Prostate gland (tissue), 2 donors: ENCODE measurements at regions not wholly inside any gene's neighbourhood (a gene's known extent, or its start where the extent isn't known, plus 50 kb on each side); places are given as distances from the start of the nearest gene placed in this dataset.

Experiments
- DNase-seq: peaks from one replicate; pipeline ENCODE4 v3.0.0-alpha.2; 2019; ENCODE audit warnings: low spot score
- H3K27ac ChIP-seq, 2 donors: fragments of 200-600 bp; sonication (generic); 2 replicates each; pipeline ENCODE4 v1.5.1; 2017 to 2019
- H3K27me3 ChIP-seq: fragments of 200-600 bp; sonication (generic); replicated peaks from 2 replicates; pipeline ENCODE4 v1.5.1; 2019; ENCODE audit not compliant: insufficient read depth
- H3K36me3 ChIP-seq, 2 donors: fragments of 200-600 bp; sonication (generic); 1 replicate in 1 of 2; 2 replicates in 1 of 2; pipeline versions ENCODE4 v1.5.1 to v1.8.1; 2017 to 2019
- H3K4me1 ChIP-seq: fragments of 200-600 bp; sonication (generic); replicated peaks from 2 replicates; pipeline ENCODE4 v1.5.1; 2019
- H3K4me3 ChIP-seq, 2 donors: fragments of 200-600 bp; sonication (generic); 2 replicates each; pipeline ENCODE4 v1.5.1; 2017 to 2019
- H3K9me3 ChIP-seq: fragments of 200-600 bp; sonication (generic); 2 replicates; pipeline ENCODE4 v1.5.1; 2017
- POLR2A ChIP-seq: fragments of 450-650 bp; IDR thresholded peaks from one replicate; pipeline ENCODE4 v1.6.1; 2016; ENCODE audit warnings: antibody characterized with exemption, mild to moderate bottlenecking
- POLR2AphosphoS5 ChIP-seq: sonication (generic); formaldehyde crosslinking; IDR thresholded peaks from one replicate; pipeline ENCODE4 v1.6.1; 2017; ENCODE audit warnings: antibody characterized with exemption
- WGBS: methylation state at CpG from one replicate; pipeline ENCODE4 v1.1.5; 2018; 5-methylcytosine and 5-hydroxymethylcytosine counted together
- intact Hi-C: fragments of 100-400 bp; cut with DNase I; formaldehyde crosslinking; loops from one replicate; pipeline ENCODE4 v1.14.2; 2022
- TF ChIP-seq, protein P1 (sequence below), 4 experiments: fragments of 200-600 bp in 2 of 4; fragments of 450-650 bp in 2 of 4; sonication (generic) in 2 of 4; IDR thresholded peaks; 1 replicate in 3 of 4; 2 replicates in 1 of 4; pipeline ENCODE4 v1.5.1; 2016 to 2019; ENCODE audit warnings: antibody characterized with exemption in 4 of 4, mild to moderate bottlenecking in 2 of 4, moderate library complexity in 2 of 4

DNA sequence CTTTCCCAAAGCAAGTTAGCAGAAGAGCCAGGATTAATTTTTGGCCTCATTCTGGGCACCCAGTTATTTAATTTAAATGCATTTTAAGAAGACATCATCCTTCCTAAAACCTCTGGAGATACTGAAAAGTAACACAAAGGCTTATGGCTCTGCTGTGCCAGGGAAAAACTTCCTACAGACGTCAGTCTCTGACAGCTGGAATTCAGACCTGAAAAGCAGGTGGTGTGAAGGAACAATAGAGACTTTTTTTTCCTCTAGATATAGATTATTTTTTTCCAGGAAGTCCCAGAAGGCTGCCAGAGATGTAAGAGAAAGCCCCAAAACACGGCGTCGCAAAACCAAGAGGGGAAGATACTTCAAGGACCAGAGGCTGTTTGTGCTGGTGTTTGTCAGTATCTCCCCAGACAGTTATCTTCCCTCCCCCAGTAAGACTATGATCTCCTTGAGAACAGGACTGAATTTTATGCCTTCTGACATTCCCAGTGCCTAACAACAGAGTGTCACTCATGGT lies 88.7 kb upstream of the RASEF start:
- intact Hi-C loops = no loop called here
- WGBS = 55% methylated on average over 4 of the region's 4 CpGs

DNA sequence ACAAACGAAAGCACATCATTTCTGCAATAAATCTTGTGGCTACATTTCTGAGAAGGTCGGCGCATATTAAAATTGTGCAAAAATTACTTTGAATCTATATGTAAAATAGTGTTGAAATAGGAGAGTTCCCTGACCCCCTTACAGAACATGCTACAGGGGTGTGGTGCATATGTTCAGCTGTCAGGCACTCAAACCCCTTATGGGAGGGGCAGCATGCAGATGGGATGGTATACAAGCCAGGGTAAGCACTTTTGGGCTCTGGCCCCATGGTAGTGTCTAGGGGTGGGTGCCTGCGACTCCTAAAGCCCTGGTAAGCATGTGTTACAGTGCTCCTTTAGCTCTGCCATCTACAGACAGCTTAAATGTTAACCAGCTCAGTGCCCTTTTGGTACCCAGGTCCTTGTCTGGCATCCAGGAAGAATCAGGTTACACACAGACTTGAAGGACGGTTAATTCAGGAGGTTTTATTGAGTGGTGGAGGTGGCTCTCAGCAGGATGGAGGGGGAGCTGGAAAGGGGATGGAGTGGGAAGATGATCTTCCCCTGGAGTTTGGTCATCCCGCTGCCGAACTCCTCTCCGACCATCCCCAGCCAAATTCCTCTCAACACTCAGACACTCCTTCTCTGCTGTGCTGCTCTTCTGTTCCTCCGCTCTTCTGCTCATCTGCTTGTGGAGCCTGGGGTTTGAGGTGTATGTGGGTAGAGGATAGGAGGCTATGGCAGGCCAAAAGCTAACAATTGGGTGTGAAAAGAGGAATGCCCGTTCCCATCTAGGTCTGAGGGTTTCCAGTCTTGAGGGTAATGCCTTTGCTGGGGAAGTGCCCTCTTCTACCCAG lies 84.6 kb upstream of the RASEF start:
- no peaks in the 10 kb centered on the region for H3K36me3 ChIP-seq
- H3K27me3 ChIP-seq = no peaks in the 10 kb centered on the region
- no peak overlapping the region for H3K4me3 ChIP-seq
- 87% methylated on average over 10 of the region's 10 CpGs for WGBS
- intact Hi-C loops = no loop called here
- no peak for DNase-seq
- H3K9me3 ChIP-seq = no peaks in the 10 kb centered on the region
- no peak for TF ChIP-seq POLR2AphosphoS5
- TF ChIP-seq POLR2A = no peak
- TF ChIP-seq, protein P1, sequence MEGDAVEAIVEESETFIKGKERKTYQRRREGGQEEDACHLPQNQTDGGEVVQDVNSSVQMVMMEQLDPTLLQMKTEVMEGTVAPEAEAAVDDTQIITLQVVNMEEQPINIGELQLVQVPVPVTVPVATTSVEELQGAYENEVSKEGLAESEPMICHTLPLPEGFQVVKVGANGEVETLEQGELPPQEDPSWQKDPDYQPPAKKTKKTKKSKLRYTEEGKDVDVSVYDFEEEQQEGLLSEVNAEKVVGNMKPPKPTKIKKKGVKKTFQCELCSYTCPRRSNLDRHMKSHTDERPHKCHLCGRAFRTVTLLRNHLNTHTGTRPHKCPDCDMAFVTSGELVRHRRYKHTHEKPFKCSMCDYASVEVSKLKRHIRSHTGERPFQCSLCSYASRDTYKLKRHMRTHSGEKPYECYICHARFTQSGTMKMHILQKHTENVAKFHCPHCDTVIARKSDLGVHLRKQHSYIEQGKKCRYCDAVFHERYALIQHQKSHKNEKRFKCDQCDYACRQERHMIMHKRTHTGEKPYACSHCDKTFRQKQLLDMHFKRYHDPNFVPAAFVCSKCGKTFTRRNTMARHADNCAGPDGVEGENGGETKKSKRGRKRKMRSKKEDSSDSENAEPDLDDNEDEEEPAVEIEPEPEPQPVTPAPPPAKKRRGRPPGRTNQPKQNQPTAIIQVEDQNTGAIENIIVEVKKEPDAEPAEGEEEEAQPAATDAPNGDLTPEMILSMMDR (IDR thresholded peaks at IDR 0.05) = no peak
- no peaks in the 10 kb centered on the region for H3K4me1 ChIP-seq
- H3K27ac ChIP-seq = no peak overlapping the region

More for the DNA sequence above, 88.7 kb upstream of the RASEF start:
- Histone ChIP-seq H3K4me3 (no peak overlapping the region), H3K9me3 (no peaks in the 10 kb centered on the region), H3K27me3 (no peaks in the 10 kb centered on the region), H3K4me1 (no peaks in the 10 kb centered on the region), H3K27ac (no peak overlapping the region), H3K36me3 (no peaks in the 10 kb centered on the region)
- DNase-seq = no peak
- no peak for TF ChIP-seq POLR2A
- TF ChIP-seq POLR2AphosphoS5 = no peak

DNA sequence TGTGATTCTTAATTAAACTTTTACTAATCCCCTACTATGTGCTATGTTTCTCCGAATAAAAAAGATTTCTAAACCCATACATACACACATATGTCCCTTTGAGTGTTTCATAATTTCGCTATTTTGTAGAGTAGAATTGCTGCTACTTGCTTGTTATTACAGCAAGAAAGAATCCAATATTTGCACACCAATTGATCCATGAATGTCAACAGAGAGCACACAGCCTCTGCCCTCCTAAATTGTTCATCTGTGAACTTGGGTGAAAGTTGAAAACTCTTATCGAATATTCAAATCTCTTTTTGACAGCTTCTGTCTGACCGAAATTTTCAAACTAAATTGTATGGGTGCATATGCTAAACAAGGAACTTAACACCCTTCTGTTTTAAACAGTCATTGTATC lies 83.4 kb upstream of the RASEF start:
- WGBS = 71% methylated on average over 4 of the region's 4 CpGs

DNA sequence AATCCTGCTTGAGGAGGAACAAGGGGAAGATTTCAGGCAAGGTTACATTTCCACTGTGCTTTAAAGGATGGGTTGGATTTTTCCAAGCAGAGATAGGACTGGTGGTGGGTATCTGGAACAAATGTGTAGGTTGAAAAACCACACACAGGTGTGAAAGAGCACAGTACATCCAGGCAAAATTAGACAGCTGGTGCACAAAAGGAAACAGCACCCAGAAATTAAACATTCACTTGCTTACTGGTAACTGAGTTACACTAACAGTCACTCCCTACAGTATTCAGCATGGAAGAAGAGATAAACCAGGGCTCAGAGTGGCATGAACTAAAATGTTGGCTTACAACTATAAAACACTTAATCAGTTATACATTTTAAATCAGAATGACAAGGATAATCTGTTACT lies 81.5 kb upstream of the RASEF start:
- intact Hi-C loops = no loop called here
- H3K36me3 ChIP-seq = no peaks in the 10 kb centered on the region

More for the DNA sequence above, 83.4 kb upstream of the RASEF start:
- Histone ChIP-seq H3K27ac (no peak overlapping the region), H3K4me3 (no peak overlapping the region), H3K9me3 (no peaks in the 10 kb centered on the region), H3K36me3 (no peaks in the 10 kb centered on the region), H3K27me3 (no peaks in the 10 kb centered on the region), H3K4me1 (no peaks in the 10 kb centered on the region)
- intact Hi-C loops = no loop called here
- DNase-seq = no peak
- TF ChIP-seq, protein P1 (IDR thresholded peaks at IDR 0.05) = no peak
- TF ChIP-seq POLR2A (no peak), POLR2AphosphoS5 (no peak)

DNA sequence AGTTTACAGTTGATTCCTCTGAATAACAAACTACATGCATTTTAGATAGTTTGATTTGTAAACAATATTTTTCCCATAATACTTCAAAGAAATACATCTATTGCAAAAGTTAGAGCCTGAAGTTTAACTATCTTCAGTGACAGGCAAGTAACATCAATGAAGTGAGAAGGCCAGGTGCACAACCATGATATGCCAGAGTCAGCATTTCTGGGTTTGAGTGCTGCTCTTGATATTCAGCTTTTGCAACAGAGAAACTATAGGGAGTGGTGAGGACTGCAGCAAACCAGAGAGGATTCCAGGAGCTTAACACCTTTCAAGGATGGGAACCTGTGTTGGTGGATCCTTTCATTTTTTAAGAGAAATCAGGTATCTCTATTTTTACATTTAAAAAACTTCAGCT lies 79.4 kb upstream of the RASEF start:
- intact Hi-C loops = no loop called here
- no peaks in the 10 kb centered on the region for H3K36me3 ChIP-seq
- H3K27me3 ChIP-seq = no peaks in the 10 kb centered on the region
- no peak overlapping the region for H3K4me3 ChIP-seq
- peak overlapping the region; percentile 29 to 33 for H3K27ac ChIP-seq
- no peaks in the 10 kb centered on the region for H3K4me1 ChIP-seq
- TF ChIP-seq, protein P1 (IDR thresholded peaks at IDR 0.05) = no peak
- TF ChIP-seq POLR2A = no peak
- no peak for TF ChIP-seq POLR2AphosphoS5
- no peak for DNase-seq
- no peaks in the 10 kb centered on the region for H3K9me3 ChIP-seq

More for the DNA sequence above, 81.5 kb upstream of the RASEF start:
- Histone ChIP-seq H3K27ac (no peak overlapping the region), H3K27me3 (no peaks in the 10 kb centered on the region), H3K4me3 (no peak overlapping the region), H3K9me3 (no peaks in the 10 kb centered on the region), H3K4me1 (no peaks in the 10 kb centered on the region)
- TF ChIP-seq POLR2A = no peak
- TF ChIP-seq POLR2AphosphoS5 = no peak
- TF ChIP-seq, protein P1 (IDR thresholded peaks at IDR 0.05) = no peak
- DNase-seq = no peak
